NCI-H82 treated with DMSO at 0.1 percent for 48 hours (cell line): ENCODE measurements at regions not wholly inside any gene's neighbourhood (a gene's known extent, or its start where the extent isn't known, plus 50 kb on each side); places are given as distances from the start of the nearest gene placed in this dataset.
"Not testable (repeated sequence)": the region's sequence is repeated elsewhere in the genome, so short reads cannot be mapped to it uniquely, and the experiment has no call there.

Source experiments
- DNase-seq: peaks from one replicate; lab custom pipeline; 2025; ENCODE audit not compliant: unreplicated experiment; lab: John Stamatoyannopoulos, UW

- no peak for DNase-seq
Measured at GRCh38 chr7:32658467-32658869, 163.2 kb downstream of the AVL9 start.

DNA sequence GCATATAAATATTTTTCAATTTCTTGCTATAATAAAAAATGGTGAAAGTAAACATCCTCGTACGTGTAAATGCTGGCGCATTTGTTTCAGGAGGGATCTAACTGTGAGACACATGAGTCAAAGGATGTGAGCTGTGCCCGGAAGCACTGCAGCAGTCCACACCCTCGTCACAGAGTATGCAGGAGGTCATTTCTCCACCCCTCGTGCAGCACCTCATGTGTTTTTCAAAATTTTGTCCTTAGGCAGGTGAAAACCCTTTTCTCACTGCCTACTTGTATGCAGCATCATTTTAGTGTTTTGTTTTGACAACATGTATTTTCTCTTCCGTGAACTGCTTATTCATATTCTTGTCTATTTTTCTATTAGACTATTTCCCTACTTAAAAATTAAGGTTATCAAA is 162.7 kb downstream of the AVL9 start:
- no peak for DNase-seq

DNA sequence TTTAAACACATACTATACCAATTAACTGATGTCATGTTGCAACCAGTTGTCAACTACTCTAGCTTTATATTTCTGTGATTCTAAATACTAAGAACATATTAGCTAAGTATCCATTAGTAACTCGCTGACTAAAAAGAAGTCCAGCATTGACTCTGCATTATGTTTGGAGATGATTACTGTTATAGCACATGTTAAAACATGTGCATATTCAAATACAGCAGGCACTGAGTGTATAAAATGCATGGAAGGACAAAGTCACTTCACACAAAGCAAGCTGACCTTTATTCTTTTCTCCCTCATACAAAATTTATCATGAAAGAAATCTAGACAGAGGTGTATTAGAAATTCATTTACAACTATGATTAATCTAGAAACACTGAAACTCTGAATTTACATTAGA is 159.3 kb downstream of the AVL9 start:
- not testable (repeated sequence) for DNase-seq

DNA sequence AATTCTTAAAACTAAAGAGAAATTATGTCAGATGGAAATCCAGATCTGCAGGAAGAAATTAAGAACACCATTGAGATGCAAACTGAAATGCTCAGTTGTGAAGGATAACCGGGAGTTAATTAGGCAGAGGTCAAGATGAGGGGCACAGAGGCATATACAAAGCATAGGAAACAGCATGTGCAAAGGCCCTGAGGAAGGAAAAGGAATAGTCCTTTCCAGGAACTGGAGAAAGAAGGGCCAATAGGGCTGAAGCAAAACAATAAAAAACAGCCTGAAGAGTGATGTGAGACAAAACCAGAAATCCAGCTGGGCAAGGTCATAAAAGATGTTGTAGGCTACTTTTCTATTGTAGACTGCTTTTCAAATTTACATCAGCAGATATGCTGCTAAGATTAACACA is 155.1 kb downstream of the AVL9 start:
- not testable (repeated sequence) for DNase-seq

DNA sequence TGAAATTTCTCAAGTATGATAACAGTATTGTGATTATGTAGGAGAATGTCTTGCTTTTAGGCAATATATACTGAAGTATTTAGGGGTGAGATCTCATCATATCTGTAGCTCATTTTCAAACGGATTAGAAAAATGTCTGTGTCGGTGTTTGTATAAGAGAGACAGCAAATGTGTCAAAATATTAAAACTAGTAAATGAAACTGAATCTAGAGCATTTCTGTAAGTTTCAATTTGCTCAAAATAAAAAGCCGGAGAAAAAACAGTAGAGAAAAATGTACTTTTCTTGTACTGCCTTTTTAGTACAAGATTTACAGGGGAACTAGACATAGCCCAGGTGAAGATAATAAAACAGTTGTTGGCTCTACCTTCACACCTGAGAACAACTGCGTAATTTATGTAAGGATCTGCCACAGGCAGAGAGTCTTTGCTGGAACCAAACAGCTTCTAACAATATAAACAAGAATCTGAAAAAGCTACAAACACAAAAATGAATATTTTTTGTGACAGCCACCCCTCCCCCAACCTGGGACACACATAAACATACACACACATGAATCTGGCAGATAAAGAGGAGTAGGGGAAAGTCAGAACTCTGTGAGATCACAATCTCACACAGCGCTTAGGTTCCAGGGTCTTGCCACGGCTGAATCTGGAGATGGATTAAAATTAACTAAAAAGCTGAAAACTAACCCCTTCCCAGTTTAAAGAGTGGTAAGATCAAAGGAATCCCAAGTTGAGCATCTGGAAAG is 153.3 kb downstream of the AVL9 start:
- DNase-seq, result no peak

DNA sequence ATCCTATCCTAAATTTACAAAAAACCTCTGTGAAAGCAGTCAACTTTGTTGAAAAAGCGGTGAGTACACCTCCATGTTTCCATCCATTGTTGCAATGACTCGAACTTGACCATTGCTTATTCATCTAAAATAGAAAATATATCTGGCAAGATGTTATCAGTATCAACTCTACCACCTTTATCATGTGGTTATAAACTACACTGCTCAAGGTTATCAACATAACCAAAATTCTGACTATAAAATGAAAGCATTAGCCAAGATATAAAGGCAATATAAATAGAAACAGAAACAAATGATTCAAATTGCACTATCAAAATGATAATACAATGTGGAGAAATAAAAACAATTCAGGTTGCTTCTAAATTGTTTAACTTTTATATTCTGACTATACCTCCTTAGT is 150.0 kb downstream of the AVL9 start:
- DNase-seq, result not testable (repeated sequence)

DNA sequence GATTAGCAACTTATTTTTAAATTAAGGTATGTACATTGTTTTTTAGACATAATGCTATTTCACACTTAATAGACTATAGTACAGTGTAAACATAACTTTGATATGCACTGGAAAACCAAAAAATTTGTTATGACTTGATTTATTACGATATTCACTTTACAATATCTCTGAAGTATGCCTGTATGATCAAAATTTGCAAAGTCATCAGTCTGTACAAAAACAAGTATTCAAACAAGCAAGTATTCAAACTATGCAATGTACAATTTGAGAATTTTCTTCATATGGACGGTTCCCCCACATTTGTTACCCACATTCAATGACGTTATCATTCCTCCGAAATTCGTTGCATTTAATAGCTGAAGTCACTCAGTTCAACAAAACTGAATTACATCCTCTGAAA is 147.9 kb downstream of the AVL9 start:
- DNase-seq, result no peak

DNA sequence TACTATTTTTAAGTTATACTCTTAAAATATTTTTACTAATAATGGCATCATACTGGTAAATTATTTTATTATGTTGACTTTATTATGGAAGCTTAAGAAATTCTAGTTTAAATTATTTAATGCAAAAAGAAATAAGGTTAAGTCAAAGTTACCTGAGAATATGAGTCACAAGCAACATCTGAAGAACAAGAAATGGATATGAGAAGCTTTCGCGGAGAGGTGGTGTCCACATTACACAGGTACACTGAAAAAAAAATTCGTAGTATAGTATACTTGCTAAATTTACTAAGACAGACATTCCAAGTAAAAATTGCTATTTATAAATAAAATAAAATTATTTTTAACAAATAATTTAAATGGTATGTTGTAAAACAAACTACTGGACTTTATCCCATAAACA is 143.8 kb downstream of the AVL9 start:
- DNase-seq, result no peak

DNA sequence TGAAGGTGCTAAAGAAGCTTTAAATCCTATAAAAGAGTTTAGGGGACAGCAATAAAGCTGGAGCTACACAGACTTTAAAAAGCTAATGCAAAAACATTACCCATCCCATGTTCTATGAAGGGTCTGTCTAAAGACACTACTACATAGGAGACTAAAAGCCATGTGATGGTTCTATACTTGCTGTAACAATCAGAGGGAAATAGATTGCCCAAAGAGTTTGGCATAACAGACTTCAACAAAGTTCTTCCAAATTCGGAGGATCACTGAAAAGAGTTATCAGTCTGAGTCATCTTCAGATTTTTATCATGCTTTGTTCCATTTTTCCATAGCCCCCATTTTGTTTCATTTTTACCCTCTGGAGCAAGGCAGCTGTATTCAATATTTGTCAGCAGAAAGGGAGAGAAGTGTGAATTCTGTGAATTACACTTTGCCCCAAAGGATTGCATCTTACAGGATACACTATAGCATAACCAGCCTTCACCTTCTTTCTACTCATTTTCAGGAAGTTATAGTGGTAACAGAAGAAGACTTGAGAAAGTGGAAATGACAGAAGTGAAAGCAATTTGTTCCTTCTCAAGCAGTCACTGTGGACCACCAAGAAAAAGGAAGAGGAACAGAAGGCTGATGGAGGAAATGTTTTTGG is 143.3 kb downstream of the AVL9 start:
- not testable (repeated sequence) for DNase-seq
